SH-SY5Y (cell line): ENCODE measurements at regions not wholly inside any gene's neighbourhood (a gene's known extent, or its start where the extent isn't known, plus 50 kb on each side); places are given as distances from the start of the nearest gene placed in this dataset.

Source experiments
- GATA2 ChIP-seq: IDR thresholded peaks from 2 replicates; pipeline ENCODE4 v1.6.1; 2011; ENCODE audit warnings: mild to moderate bottlenecking, low read depth, low read length
- GATA3 ChIP-seq: IDR thresholded peaks from 2 replicates; pipeline ENCODE4 v1.6.1; 2011; ENCODE audit warnings: low read depth, mild to moderate bottlenecking, low read length, moderate library complexity

- no peak for TF ChIP-seq GATA2
- no peak for TF ChIP-seq GATA3
These were observed 213.9 kb upstream of the C11orf87 start for GRCh38 chr11:109208121-109208520.

GRCh38 chr11:109209572-109209971 is 212.4 kb upstream of the C11orf87 start:
- no peak for TF ChIP-seq GATA2
- TF ChIP-seq GATA3: no peak

GRCh38 chr11:109221190-109221589 is 200.8 kb upstream of the C11orf87 start:
- TF ChIP-seq GATA2: no peak
- no peak for TF ChIP-seq GATA3

- no peak for TF ChIP-seq GATA2
- TF ChIP-seq GATA3: no peak
These were observed 199.2 kb upstream of the C11orf87 start for GRCh38 chr11:109222761-109223160.

- TF ChIP-seq GATA2 (no peak), GATA3 (no peak)
These were observed 198.5 kb upstream of the C11orf87 start for GRCh38 chr11:109223451-109223850.

GRCh38 chr11:109229682-109230081 is 192.3 kb upstream of the C11orf87 start:
- no peak for TF ChIP-seq GATA2
- no peak for TF ChIP-seq GATA3

GRCh38 chr11:109236188-109236587 is 185.8 kb upstream of the C11orf87 start:
- TF ChIP-seq GATA3 (no peak), GATA2 (no peak)

GRCh38 chr11:109236696-109237095 is 185.3 kb upstream of the C11orf87 start:
- TF ChIP-seq GATA2 (no peak), GATA3 (no peak)

GRCh38 chr11:109237636-109238035 is 184.4 kb upstream of the C11orf87 start:
- TF ChIP-seq GATA3 (no peak), GATA2 (no peak)

- TF ChIP-seq GATA2 (no peak), GATA3 (no peak)
These were observed 179.9 kb upstream of the C11orf87 start for GRCh38 chr11:109241988-109242536.

- TF ChIP-seq GATA2: no peak
- TF ChIP-seq GATA3: no peak
These were observed 174.9 kb upstream of the C11orf87 start for GRCh38 chr11:109247071-109247470.

- no peak for TF ChIP-seq GATA3
- TF ChIP-seq GATA2: no peak
These were observed 172.4 kb upstream of the C11orf87 start for GRCh38 chr11:109249597-109249996.

GRCh38 chr11:109251230-109251629 is 170.8 kb upstream of the C11orf87 start:
- TF ChIP-seq GATA3 (no peak), GATA2 (no peak)

GRCh38 chr11:109264128-109264527 is 157.9 kb upstream of the C11orf87 start:
- TF ChIP-seq GATA3 (no peak), GATA2 (no peak)

GRCh38 chr11:109267293-109268095 is 154.5 kb upstream of the C11orf87 start:
- TF ChIP-seq GATA3: no peak
- TF ChIP-seq GATA2: no peak
